ENCODE measurements at regions not wholly inside any gene's neighbourhood (a gene's known extent, or its start where the extent isn't known, plus 50 kb on each side); places are given as distances from the start of the nearest gene placed in this dataset.

DNA sequence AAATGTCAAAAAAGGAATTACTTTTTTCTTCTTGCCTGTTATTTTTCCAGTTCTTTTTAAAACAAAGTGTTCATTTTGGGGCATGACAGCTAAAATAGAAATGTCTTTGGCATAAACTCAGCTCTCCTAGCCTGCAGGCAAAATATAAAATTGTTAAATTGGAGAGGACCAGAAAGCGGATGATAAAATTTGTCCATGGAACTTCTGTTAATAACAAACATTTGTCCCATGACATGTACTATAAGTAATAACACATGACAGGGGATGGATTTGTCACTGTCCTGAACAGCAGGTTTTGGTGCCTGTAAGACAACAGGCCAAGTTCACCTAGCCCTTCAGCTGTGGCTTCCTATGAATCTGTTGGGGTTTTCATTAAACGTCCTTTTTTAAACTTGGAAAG lies 184.0 kb upstream of the TTC29 start:
- no peaks in the 10 kb centered on the region for H3K4me1 ChIP-seq
- WGBS (ENCODE audit: insufficient coverage, low coverage, low lambda C conversion rate, missing lambda C conversion rate) = 58% methylated on average over 2 of the region's 2 CpGs
- H3K4me3 ChIP-seq = no peak overlapping the region
- H3K36me3 ChIP-seq = no peaks in the 10 kb centered on the region
- no peaks in the 10 kb centered on the region for H3K9me3 ChIP-seq
- H3K27me3 ChIP-seq = no peaks in the 10 kb centered on the region
- no peak overlapping the region for H3K27ac ChIP-seq
- intact Hi-C loops (cut with DNase I) = no loop called here
- DNase-seq (no peak), ATAC-seq (no peak)
- TF ChIP-seq, protein P1, sequence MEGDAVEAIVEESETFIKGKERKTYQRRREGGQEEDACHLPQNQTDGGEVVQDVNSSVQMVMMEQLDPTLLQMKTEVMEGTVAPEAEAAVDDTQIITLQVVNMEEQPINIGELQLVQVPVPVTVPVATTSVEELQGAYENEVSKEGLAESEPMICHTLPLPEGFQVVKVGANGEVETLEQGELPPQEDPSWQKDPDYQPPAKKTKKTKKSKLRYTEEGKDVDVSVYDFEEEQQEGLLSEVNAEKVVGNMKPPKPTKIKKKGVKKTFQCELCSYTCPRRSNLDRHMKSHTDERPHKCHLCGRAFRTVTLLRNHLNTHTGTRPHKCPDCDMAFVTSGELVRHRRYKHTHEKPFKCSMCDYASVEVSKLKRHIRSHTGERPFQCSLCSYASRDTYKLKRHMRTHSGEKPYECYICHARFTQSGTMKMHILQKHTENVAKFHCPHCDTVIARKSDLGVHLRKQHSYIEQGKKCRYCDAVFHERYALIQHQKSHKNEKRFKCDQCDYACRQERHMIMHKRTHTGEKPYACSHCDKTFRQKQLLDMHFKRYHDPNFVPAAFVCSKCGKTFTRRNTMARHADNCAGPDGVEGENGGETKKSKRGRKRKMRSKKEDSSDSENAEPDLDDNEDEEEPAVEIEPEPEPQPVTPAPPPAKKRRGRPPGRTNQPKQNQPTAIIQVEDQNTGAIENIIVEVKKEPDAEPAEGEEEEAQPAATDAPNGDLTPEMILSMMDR (IDR thresholded peaks at IDR 0.05) = no peak
- TF ChIP-seq POLR2A (IDR thresholded peaks at IDR 0.05) = no peak

DNA sequence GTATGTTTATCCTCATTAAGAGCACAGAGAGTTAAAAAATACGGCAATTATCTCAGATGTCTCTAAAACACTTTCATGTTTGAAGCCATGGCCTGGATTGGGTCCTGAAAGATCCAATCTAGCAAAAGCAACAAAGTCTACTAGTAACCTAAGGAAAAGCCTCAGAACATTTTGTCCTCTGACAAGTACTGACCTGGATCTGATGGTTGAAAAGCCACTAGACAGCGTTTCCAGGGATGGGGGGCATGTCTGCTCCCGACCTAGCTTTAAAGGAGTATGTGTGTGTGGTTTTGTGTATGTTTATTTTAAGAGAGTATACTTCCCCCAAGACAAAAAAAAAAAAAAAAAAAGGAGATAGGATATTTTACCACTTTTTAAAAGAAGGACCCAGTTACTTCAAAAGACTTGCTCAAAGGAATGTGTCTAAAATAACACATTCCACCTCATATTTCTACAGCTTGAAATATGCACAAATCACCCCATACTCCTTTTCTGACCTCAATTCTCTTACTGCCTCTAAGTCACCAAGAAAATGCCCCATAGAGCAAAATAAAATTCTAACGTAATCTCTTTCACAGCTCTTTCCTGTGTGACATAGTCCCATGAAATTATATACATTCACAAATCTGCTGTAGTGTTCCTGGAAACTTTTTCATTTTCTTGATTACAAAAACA lies 189.0 kb upstream of the TTC29 start:
- no peaks in the 10 kb centered on the region for H3K9me3 ChIP-seq
- DNase-seq (no peak), ATAC-seq (no peak)
- no peak overlapping the region for H3K4me3 ChIP-seq
- intact Hi-C loops (cut with DNase I) = no loop called here
- peaks cover 0 to 13% (median 0%) of the 10 kb centered on the region in 4 donors for H3K4me1 ChIP-seq
- no peak overlapping the region for H3K27ac ChIP-seq
- H3K36me3 ChIP-seq = no peaks in the 10 kb centered on the region
- 60% methylated on average over 4 of the region's 4 CpGs for WGBS (ENCODE audit: insufficient coverage, low coverage, low lambda C conversion rate, missing lambda C conversion rate)
- TF ChIP-seq, protein P1 (IDR thresholded peaks at IDR 0.05) = no peak
- no peak for TF ChIP-seq POLR2A (IDR thresholded peaks at IDR 0.05)
- no peaks in the 10 kb centered on the region for H3K27me3 ChIP-seq

DNA sequence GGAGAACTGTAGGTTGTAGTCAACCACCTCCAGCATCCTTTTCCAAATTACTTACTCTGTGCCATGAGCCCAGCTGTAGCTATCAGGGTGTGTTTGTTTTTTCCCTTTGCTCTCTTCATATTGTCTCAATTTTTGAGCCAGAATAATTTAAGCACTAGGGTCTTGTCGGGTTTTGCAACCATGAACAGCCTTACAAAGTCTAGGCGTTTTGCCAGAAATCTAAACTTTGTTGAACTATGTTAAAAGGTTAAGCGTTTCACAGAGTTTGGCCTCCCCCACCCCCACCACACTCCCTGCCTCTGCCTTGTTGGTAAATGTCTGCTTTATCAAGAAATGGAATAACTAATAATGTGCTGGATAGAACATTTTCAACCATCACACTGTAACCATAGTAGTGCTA lies 190.6 kb upstream of the TTC29 start:
- Histone ChIP-seq H3K4me3 (no peak overlapping the region), H3K27ac (peak overlapping the region in 1 of 3 donors; percentile 1), H3K9me3 (no peaks in the 10 kb centered on the region), H3K36me3 (no peaks in the 10 kb centered on the region), H3K4me1 (peaks cover 0 to 13% (median 0%) of the 10 kb centered on the region in 4 donors), H3K27me3 (no peaks in the 10 kb centered on the region)
- TF ChIP-seq, protein P1 (IDR thresholded peaks at IDR 0.05) = no peak
- ATAC-seq (peak; percentile 50 to 94 (median 80)), DNase-seq (no peak)
- intact Hi-C loops (cut with DNase I) = no loop called here
- 18% methylated on average over 3 of the region's 3 CpGs for WGBS (ENCODE audit: insufficient coverage, low coverage, low lambda C conversion rate, missing lambda C conversion rate)

DNA sequence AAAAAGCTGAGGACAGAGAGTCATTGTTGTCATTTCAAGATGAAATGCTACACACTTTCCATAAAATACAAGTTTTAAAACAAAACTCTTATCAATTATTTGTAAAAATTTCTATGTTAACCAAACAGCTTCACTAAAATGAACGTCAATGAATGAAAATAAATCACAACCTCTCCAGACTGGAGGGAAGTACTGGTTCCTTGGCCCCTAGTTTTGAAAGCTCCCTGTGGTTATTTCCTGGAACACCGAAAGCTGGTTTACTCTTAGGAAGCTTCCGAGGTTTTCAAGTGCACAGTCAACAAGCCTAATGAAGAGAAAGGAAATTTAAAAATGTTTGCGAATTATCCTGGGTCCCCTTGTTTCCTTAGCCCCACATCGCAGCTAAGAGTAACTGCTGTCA lies 191.1 kb upstream of the TTC29 start:
- no peaks in the 10 kb centered on the region for H3K9me3 ChIP-seq
- no peaks in the 10 kb centered on the region for H3K36me3 ChIP-seq
- TF ChIP-seq, protein P1 (IDR thresholded peaks at IDR 0.05) = no peak
- no peak for TF ChIP-seq POLR2A (IDR thresholded peaks at IDR 0.05)
- intact Hi-C loops (cut with DNase I) = no loop called here
- H3K4me1 ChIP-seq = peaks cover 0 to 13% (median 0%) of the 10 kb centered on the region in 4 donors
- no peak overlapping the region for H3K4me3 ChIP-seq
- no peak for ATAC-seq
- H3K27ac ChIP-seq = peak overlapping the region in 1 of 3 donors; percentile 1
- no peak for DNase-seq
- no peaks in the 10 kb centered on the region for H3K27me3 ChIP-seq
- 43% methylated on average over 5 of the region's 5 CpGs for WGBS (ENCODE audit: insufficient coverage, low coverage, low lambda C conversion rate, missing lambda C conversion rate)
